Fibroblast of skin of abdomen (primary cell): ENCODE measurements at regions not wholly inside any gene's neighbourhood (a gene's known extent, or its start where the extent isn't known, plus 50 kb on each side); places are given as distances from the start of the nearest gene placed in this dataset.

Source experiments
- DNase-seq: peaks from one replicate; pipeline ENCODE4 v3.0.0-alpha.2; 2013

DNA sequence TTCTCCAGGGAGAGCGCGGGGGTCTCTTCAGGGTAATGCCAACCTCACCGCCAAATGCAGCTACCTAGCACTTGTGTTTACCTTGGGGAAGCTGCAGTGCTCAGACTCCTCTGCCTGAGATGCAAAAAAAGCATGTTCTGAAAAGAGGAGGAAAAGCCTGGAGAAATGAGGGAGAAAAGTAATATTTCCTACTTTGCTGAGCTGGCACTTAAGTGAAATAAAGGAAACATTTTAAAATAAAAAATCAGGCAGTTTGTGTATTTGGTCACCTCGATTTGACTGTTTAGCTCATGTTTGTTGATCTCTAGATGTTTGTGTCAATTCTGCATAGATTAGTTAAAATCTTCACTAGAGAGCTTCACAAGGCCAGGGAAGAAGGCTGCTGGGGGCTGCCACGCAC lies 487.2 kb downstream of the QKI start:
- DNase-seq: no peak

DNA sequence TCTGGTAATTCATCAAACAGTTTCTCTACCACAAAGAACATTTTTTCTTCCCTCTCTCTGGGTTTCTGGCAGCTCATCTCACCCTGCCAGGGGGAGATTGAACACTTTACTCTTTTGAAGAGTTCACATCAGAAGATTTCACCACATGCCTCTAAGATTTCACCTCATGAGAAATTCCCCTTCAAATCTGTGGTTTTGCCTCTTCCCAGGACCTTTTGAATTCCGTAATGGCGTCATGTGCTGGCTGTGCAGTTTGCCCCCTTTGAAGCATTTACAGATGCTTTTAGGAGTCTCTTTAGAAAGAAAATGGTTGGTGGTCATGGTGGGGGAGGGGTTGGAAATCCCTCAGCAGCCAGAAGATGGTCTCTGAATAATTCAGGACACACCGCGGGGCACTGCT lies 486.1 kb downstream of the QKI start:
- DNase-seq: peak; percentile 78

DNA sequence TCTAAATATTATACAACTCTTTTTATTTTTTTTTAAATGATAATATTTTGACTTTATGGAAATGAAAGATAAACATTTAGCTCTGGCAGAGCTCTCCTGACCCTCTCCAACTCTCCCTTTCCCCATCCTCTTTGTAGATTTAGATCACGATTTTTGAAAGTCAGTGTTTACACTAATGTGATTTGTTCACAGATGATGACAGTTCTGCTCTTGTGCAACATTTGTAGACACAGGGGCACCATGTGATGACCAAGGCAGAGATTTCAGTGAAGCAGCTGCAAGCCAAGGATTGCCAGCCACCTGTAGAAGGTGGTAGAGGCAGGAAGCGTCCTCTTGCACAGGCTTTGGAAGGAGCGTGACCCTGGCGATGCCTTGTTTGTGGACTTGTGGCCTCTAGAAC lies 483.2 kb downstream of the QKI start:
- no peak for DNase-seq

- peak; percentile 35 for DNase-seq
These were observed 482.5 kb downstream of the QKI start for GRCh38 chr6:163897030-163897429.

DNA sequence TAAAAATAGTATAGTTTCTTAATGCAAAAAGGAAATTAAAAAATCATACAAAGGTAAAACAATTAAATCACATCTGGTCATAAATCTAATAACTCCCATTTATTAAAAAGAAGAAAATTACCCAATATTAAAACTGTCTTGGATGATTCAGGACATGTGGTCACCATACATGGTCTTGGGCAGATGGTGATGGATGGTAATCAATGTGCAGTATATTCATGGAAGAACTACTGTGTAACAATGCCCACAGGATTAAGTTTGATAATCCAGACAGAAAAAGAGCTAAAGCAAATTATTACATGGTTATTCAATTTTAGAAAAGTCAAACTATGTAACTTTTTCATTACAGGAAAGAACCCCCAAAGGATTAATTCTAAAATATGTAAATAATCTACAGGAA lies 480.6 kb downstream of the QKI start:
- DNase-seq: no peak

GRCh38 chr6:163893609-163894189 lies 479.2 kb downstream of the QKI start:
- no peak for DNase-seq

GRCh38 chr6:163892824-163893561 lies 478.5 kb downstream of the QKI start:
- no peak for DNase-seq

- DNase-seq: no peak
These were observed 475.5 kb downstream of the QKI start for GRCh38 chr6:163889904-163890514.

- DNase-seq: no peak
These were observed 473.7 kb downstream of the QKI start for GRCh38 chr6:163888030-163888819.

- no peak for DNase-seq
These were observed 471.9 kb downstream of the QKI start for GRCh38 chr6:163886428-163886827.

DNA sequence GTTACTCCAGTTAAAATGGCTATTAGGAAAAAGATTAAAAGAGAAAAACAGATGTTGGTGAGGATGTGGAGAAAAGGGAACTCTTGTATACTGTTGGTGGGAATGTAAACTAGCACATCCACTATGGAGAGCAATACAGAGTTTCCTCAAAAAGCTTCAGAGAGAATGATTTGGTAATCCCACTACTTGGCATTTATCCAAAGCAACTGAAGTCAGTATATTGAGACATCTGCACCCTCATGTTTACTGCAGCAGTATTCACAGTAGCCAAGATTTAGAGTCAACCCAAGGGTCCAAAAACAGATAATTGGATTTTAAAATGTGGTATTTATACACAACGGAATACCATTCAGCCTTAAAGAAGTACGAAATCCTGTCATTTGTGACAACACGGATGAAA lies 469.5 kb downstream of the QKI start:
- DNase-seq: no peak

DNA sequence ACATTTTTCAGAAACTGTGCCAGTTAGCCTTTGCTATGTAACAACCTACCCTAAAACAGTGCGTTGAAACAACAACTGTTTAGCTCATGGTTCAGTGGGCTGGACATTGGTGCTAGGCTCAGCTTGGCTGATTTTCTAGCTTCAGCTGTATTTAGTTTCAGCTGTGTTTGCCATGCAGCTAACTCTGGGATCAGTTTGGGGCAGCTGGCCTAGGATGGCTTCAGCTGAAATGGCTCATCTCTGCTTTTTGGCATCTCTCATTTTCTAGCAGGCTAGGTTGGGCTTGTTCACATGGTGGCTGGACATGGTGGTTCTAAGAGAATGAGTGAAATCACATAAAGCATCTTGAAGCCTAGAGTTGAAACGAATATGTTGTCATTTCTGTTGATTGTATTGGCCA lies 464.2 kb downstream of the QKI start:
- DNase-seq: no peak

DNA sequence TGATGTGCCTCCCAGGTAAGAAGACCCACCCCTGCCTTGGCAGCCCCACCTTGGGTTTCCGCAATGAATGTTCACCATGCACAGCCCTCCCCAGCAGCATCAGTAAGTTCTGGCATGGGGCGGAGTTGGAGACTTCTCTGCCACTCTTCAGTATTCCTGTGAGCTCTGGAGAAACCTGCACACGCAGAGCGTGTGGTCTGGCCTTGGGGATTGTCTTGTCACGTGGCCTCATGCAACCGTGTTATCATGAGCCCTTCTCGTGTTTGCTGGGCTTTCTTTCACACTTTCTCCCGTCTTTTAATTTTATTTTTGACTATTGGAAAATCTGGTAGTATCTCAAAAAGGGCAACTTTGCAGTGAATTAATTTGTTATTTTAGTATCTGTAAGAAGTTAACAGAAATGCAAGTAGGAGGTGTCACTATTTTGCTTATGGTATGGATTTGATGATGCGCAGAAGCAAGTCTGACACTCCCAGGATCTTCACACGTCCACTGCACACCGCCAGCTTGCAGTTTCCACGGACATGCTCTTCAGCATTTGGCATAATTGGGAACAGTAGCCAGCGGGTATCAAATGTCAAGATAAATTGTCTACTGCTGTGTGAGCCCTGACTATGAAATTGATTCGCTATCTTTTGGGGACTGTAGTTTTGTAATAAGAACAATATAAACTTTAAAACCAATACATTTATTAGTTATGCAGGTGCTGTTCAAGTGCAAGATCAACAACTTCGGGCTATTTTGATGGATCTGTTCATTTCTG lies 463.5 kb downstream of the QKI start:
- no peak for DNase-seq

GRCh38 chr6:163876391-163876790 lies 461.9 kb downstream of the QKI start:
- peak; percentile 54 for DNase-seq

DNA sequence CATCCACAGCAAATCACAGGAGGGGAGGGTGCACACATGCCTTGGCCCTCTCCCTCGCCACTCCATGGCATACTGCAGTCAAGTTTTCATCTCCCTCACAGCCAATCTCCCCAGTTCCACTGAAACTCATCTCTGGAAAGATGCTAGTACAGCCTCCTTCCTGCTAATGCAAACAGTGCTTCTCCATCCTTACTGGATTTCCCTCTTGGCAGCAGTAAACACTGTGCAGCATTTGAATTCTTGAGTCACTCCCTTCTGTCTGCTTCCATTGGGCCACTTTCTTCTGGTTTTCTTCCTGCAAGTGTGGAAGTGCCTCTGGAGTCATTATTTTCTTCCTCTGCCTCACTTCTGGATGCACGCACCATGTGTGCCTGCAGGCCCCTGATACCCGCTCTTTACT lies 460.3 kb downstream of the QKI start:
- no peak for DNase-seq

DNA sequence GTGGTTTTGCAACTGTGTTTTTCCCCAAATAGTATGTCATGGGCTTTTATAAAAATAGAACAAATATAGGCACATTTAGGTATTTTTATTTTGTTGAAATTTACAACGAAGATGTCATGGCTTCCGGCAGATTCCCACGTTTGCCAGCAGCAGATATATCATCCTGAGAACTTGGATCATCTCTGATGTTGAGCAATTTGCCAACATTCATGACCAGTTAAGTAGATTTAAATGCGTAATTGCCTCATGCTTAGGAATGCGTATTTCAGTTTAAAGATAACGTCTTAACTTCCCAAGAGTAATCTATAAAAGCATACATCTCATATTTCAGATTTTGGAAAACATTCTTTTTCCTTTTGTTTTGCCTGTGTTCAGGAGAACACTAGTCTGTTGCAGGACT lies 457.8 kb downstream of the QKI start:
- DNase-seq: peak; percentile 88

GRCh38 chr6:163871616-163872015 lies 457.1 kb downstream of the QKI start:
- DNase-seq: no peak

DNA sequence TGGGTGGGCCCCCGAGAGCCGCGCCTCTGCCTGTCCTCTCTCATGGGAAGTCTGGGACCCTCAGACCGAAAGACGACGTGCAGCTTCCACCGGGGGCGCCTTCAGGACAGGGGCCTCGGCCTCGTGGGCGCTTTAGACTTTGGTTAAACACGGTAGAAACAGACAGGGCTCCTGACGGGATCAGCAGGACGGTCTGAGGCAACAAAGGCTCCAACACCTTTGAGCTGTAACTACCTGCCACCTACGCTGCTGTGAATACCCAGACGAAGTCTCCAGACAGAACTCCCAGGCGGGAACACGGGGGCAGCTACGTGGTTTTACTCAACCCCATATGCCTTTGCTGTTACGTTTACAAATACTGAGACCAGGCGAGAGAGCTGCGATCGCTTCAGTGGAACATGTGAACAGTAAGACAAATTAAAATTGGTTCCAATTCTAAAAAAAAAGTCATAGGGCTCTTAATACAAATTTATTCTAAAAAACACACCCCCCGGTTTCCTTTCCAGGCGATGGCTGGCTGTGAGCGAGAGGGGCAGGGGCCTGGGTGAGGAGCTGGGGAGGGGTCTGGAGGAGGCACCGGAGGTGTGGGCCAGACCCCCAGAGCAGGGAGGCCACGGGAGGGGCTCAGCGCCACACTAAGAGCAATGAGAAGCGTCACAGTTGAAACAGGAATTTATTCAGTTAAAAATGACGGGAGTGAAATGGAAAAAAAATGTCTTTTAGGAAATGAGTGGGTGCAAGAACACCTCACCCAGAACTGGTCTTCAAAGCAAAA lies 453.2 kb downstream of the QKI start:
- no peak for DNase-seq

GRCh38 chr6:163866192-163866591 lies 451.7 kb downstream of the QKI start:
- no peak for DNase-seq

DNA sequence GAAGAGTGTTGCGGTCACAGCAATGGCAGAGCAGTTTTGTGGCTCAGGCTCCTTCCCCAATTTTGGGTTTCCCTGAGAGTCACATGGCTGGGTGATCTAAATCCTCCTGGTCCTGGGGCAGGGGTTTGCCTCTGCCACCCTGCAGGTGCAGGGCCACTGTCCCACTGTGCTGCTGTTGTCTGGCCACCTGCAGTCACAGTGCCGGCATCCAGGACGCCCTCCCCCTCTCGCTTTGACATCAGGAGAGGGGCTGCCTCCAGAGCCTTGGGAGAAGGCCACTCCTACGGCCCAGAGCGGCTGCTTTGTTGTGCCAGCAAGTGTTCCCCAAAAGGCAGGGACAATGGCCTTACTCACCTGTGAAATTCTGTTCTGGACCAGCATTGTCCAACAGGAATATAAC lies 449.0 kb downstream of the QKI start:
- DNase-seq: no peak

GRCh38 chr6:163862701-163863100 lies 448.2 kb downstream of the QKI start:
- DNase-seq: peak; percentile 38

DNA sequence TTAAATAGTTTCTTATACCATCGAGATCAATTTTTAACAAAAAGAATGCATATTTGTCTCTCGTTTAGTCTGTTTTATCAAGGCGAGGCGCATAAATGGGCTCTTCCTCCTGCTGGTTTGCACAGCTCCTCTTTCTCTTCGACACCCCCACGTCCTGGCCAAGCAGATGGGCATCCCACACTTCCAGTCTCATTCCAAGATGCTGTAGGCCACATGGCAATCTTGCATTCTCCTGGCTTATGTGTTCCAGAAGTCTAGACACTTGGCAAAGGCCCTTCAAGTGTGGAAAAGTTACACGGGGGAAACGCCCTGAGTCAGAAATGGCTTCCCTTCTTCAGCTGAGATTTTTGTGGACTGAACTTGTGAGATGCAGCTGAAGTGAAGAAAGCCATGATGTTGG lies 447.1 kb downstream of the QKI start:
- DNase-seq: no peak
